ENCODE measurements at regions not wholly inside any gene's neighbourhood (a gene's known extent, or its start where the extent isn't known, plus 50 kb on each side); places are given as distances from the start of the nearest gene placed in this dataset.

DNA sequence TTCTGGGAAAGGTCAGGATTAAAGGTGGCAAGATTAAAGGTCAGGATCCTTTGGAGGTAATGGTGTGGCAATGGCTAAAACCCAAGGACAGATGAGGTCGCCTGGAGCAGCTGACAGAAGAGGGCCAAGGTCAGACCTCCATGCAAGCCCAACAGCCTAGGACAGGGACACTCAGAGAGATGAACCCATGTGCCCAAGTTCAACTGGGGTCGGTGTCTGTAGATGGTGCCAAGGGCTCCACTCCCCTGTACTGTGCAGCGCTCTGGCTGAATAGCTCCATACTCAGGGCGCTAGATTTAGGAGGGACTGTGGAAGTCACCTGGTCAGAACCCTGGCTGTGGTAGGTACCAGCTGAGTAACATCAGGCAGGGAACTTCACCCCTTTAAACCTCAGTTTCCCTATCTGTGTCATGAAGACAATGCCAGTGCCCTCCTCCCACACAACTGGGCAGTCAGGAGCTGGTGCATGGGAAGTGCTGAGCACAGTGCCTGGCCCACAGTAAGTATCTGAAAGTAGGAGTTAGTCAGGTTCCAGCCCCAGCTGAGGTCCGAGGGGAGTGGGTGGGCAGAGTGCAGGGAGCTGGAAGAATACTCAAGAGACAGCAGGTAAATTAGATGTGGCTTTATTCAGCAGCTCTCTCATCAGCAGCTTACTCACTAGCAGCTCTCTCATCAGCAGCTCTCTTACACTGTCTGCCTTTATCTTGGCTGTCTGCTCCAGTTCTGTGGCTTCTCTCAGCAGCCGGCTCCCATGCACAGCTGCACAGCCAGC is 327.1 kb downstream of the GLRX3 start:
- ATAC-seq (no peak), DNase-seq (no peak)

DNA sequence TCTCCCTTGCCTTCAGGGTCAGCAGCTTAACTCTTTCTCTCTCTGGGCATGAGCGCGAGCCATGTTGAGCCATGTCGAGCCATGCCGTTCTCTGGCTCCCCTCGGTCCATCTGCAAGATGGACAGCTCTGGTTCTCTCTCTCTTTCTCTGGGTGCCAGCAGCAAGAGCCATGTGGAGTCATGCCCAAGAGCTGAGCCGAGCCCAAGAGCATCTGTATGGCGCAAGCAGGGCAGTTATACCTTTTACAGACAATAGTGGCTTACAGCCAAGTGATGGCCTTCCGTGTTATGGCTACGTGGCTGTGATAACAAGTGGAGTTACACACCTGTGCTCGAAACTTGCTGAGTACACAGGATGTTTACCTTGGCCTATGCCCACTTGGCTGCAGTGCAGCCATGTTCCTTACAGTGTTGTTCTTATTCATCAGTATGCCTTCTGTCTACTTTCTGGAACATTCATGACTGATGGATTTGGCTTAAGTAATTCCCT is 327.7 kb downstream of the GLRX3 start:
- ATAC-seq (no peak), DNase-seq (no peak)

DNA sequence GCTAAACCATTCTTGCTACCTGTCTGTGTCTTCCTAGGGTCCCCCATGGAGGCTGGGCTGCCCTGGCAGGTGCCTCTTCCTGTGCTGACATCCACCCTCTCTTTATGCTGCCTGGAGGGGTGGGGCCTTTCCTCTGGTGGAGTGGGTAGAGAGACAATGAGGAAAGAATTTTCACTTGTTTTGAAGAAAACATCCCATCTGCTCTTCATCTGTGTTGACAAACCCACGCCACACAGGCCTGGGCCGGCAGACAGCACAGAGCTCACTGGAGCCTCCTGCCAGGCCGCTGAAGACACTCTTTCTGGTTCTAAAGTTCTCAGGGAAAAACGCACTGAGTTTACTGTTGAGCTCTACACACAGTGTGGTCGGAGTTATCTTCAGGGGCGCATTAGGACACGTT is 328.2 kb downstream of the GLRX3 start:
- DNase-seq (no peak), ATAC-seq (no peak)

DNA sequence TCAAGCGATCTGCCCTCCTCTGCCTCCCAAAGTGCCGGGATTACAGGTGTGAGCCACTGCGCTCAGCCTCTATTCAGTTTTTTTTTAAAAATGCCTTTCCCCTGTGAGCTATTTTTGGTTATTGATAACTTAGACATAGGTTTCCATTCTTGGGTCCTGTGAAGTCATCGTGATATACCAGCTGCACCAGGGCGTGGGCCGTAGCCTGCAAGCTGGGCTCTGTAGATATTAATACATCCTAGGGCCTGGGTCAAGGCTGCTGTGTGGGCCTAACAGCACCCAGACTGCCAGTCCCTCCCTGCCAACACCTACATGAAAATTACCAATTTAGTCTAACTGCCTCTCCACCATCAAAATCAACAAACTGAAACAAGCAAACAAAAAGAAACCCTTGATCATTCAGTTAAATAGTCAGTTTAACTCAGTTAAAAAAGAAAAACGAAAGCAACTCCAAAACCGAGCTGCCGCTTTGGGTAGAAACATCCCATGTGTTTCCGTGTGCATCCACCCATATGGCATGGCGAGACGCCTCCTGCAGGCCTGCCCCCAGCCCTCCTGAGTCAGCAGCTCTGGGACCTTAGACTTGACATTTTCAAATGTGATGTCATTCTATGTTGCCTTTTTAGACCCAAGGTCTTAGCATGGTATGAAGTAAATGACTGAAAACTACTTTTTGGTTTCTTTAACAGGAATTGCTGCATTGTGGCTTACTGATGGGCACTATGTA is 330.2 kb downstream of the GLRX3 start:
- DNase-seq (no peak), ATAC-seq (no peak)

DNA sequence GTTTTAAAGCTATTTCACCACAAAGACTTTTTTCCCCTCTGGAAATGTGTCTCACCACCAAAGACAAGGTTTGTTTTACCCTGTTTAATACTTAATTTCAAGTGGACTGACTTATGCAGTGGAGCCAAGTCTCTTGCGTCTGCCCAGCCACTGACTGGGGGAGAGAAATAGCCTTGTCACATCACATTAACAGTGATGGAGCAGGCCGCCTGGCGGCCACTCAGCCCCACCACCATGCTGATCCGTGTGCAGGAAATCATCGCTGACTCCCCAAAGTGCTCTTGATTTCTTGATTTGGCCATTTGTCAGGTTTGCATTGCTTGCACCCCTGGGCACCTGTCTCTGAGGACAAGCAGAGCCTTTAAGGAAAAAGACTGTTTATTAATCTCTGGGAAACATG is 334.1 kb downstream of the GLRX3 start:
- ATAC-seq (no peak), DNase-seq (no peak)

DNA sequence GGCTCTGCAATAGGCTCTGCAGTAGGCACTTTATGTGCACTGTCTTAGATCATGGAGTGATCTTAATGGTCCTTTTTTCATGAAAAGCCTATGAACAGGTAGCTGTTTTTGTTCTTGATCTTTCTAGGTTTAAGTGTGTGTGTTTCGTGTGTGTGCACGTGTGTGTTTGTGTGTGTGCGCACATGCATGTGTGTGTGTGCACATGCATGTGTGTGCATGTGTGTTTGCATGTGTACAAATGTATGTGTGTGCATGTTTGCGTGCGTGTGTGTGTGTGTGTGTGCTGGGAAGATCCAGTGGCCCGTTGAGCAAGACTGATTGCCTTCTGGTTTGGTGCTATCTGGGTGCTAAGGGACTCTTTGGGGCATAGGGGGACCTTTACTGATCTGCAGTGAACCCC is 334.8 kb downstream of the GLRX3 start:
- ATAC-seq = no peak
- DNase-seq = no peak

DNA sequence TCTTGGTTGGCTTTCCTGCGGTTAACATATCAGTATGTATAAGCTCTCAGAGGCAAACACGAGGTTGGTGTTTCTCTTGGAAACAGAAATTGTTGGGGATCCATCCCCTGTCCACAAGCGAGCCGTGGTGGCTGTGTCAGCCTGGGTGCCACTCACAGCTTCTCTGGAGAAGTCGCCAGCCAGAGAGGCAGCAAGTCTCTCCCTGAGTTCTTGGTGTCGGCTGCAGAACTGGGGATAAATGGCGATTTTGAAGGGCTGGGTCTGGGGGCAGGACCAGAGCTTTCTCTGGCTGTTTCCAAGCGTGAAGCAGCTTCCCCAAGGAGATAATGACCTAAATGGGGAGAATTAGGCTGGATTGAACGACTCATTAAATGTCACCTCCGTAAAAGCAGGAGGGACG is 335.3 kb downstream of the GLRX3 start:
- DNase-seq = no peak
- ATAC-seq = no peak

DNA sequence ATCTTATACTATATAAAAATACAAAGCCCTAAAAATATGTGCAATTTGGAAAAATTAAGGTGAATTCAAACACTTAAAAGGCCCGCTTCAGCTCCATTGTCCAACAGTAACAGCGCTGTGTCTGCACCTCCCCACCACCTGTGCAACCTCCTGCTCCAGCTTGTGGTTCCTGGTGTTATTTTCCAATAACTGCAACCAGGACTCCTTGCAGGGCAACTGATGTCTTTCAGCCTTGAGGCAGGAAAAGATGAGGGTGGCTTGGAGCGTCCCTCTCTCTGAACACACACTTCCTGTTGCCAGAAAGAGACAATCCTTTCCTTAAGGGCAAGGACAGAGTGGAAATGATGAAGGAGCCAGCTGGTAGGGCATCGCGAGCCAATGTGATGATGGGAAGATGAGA is 336.0 kb downstream of the GLRX3 start:
- ATAC-seq = no peak
- no peak for DNase-seq

DNA sequence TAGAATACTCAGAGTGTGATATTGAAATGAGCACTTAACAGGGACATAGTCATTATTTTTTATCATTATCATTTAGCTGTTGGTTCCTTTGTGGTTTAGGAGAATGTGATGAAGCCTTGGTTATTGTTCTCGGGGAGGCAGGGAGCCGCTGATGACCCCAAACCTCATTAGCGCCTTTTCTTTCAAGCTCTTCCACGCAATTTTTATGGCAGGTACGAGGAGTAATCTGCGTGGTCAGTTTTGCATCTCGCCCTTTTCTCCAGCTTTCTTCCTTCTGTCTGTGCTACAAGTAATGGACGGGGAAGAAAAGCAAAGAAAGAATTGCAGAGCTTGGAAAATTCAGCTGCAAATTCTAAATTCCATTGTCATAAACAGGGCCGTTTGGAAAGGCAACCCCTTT is 338.4 kb downstream of the GLRX3 start:
- no peak for DNase-seq
- no peak for ATAC-seq

DNA sequence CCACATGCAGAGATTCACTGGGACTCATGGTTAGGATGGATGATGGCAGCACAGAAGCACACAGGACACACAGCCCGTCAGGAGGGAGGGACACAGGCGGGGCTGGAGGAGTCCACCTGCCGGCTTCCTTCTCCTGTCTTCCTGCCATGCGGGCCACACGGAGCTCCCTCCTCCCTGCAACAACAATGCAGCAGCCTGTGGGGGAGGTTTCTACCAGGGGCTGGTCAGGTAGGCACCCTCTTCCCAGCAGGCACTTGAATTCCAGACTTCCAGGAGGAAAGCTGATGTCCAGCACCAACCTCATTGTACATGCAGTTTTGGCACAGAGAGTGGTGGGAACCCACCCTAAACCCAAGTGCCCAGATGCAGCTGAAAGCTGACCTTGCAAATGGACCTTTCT is 341.2 kb downstream of the GLRX3 start:
- no peak for ATAC-seq
- DNase-seq = no peak

DNA sequence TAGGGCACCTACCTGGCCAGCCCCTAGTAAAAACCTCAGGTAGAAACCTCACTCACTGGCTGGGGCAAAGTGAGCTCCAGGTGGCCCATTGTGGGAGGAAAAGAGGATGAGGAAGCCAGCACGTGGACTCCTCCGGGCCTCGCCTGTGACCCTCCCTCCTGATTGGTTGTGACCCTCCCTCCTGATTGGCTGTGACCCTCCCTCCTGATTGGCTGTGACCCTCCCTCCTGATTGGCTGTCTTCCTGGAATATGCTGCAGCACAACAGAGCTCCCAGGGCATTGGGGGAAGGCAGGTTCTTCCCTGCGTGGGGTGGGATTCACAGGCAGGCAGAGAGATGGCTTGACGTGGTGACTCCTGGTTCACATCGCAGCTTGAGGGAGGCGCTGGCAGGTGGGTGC is 343.0 kb downstream of the GLRX3 start:
- ATAC-seq = no peak

DNA sequence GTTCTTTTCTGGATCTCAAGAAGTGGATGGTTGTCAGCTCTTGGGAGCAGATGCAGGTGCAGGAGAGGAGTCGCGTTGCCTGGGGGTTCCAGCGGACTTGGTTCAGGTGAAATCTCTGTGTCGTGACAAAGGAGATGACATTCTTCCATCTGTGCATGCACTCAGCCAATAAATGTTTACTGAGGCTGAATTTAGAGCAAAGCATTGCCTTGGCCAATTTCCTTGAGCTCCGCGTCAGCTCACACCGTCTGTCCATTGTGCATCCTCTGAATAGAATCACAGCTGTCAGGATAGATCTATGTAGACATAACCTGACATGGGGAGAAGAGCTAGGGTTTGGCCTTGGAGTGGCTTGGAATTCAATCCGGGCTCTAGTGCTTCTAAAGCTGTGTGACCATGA is 343.7 kb downstream of the GLRX3 start:
- no peak for DNase-seq
- ATAC-seq = no peak

More for the DNA sequence above, 343.0 kb downstream of the GLRX3 start:
- no peak for DNase-seq

DNA sequence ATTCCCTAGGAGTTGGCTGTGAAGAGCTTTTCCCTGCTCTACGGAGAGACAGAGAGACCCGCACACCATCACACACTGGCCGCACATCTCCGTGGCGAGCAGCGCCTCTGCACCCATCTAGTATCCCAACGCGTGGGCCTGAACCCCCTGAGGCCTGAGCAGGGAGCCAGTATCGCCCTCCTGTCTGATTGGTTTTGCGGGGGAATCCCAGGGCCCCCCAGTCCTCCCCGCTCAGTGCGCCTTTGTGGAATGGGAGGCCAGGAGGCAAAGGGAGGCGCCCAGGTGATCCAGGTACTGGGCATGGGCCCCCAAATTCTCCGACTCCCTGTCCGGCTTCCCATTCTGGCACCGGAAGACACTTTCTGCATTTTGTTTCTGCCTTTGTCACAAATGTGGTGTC is 344.3 kb downstream of the GLRX3 start:
- ATAC-seq (no peak), DNase-seq (no peak)

DNA sequence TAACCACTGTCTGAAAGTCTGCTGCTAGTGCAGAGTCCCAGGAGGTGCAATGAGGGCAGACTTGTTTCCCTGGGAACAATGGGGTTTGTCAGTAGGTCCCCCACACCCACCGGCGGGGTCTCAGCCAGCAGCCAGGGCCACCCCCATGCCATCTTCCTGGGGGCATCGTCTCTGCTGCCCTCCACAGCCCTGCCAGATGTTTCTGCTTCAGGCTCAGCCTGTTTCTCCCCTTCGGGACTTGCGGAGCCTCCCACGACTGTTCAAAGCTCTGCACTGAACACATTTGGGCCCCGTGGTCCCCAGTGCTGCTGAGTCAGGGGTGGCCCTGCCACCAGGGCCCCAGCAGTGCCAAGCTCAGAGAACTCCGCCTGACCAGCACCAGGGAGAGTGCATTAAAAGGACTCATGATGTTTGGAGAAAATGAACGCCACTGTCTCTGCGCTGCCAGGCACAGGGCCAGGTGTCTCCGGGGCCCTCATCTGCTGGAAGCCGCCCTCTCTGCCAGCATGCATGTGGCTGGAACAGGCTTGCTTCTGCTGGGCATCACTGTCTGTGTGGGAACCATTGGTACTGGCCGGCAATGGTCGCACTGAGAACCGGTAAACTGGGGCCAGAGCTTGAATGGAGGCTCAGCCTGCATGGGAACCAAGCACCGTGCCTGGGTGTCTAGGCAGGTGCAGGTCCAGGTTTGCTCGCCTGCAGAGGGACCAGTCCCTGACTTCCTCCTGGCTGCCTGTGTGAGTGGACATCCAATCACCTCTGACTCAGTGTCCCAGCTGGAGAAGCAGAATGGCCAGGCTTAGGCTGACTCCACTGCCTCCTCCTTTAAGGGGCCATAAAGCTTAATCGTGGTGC is 345.1 kb downstream of the GLRX3 start:
- no peak for ATAC-seq
- no peak for DNase-seq

DNA sequence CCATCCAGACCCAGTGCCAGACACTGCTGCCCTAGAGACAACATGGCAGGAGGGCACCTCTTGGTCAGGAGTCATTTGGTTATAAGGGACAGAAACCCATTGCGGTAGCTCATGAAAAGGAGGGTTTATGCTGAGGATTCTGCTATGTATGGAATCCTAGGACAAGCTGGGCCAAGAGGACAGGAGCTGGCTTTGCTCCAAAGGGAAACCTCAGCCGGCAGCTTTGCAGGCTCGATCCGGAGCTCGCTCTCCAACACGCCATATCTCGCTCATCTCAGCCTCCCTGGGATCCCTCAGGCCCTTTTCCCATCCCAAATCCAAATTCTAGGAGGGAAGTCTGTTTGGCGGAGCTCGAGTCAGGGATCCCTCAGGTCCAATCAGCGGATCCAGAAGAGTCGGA is 345.7 kb downstream of the GLRX3 start:
- no peak for DNase-seq
- no peak for ATAC-seq

DNA sequence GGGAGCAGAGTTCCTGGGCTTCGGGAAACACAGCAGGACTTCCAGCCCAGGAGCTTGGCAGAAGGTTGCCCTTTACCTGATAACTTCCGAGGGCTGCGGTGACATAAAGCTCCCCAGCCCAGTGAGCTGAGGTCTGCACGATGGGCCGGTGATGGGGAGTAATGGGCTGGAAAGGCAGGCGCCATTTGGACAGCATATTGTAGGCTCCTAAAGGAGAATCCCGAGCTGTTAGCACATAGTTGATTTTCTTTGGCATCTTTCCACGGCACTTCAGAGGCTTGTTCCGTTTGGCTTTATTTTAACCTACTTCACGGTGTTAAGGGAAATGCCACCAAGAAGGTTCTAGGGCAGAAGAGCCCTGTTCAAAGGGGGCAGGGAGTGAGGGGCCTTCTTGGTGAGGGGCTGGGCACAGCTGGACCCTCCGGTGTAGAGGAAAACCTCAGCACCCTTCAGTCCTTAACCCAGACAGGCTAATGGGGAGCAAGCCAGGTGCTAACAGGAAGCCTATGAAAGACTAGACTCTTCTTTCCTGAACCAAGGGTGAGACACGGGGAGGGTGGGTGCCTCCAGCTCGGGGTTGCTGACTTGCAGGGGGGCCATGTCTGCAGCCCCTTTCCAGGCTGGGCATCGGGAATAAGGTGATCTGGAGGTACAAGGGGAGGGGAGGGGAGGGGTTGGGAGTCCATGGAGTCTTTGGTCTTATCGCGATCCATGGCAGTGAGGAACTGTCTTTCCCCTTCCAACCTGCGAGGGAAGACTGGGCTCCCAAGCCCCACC is 347.7 kb downstream of the GLRX3 start:
- ATAC-seq = no peak
- no peak for DNase-seq

DNA sequence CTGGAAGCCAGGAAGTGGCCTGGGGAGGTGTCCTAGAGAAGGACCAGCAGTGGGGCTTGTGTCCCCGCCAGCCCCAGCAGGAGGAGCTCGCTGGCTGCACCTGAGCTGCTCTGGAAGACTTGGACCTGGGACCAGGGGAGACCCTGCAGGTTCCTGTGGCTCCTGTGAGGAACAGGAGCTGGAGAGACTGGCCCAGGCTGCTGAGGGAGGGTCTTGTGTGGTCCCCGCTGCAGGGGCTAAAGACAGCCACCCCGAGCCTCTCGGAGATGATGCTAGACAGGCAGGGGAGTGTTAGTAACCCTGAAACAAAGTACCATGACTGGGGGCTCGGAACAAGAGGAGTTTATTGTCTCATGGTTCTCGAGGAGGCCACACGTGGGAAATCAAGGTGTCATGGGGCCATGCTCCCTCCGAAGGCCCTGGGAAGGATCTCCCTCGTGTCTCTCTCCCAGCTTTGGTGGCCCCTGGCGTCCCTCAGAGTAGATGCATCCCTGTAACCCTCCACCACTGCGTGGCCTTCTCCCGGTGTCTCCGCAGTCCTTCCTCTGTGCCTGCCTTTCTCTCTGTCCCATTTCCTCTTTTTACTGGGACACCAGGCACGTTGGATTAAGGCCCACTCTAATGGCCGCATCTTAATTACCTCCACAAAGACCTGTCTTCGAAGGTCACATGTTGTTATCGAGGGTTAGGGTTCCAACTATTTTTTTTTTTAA is 348.4 kb downstream of the GLRX3 start:
- no peak for ATAC-seq

DNA sequence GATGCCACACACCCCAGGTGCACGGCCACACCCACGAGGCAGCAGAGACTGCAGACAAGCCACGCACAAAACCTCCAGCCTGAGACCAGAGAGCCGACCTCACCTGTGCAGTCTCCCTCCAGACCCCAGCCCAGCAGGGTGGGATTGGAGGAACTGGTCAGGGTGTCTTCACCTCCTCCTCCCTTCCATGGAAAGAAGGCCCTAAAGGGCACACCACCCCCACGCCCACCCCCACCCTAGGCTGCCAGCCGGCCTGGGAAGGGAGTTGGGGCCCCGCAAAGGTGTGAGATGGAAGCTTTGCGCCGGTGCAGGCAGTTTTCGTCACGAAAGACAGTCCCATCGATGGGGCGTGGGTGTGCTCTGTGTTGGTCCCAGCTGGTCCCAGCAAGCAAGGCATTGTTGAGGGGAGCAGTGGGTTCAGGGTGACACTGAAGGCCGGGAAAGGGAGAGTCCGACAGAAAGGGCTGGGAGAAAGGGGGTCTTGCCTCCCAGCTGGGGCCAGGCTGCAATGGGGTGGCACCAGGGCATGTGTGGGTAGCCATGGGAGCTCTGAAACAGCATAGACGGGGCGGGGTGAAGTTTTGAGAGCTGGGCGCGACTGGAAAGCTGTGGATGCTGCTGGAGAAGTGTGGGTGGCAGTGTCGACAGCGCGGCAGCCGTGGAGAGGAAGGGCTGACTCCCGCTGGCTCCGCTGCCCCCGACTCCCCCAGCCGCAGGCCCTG is 349.2 kb downstream of the GLRX3 start:
- ATAC-seq = no peak
- no peak for DNase-seq

More for the DNA sequence above, 348.4 kb downstream of the GLRX3 start:
- no peak for DNase-seq

DNA sequence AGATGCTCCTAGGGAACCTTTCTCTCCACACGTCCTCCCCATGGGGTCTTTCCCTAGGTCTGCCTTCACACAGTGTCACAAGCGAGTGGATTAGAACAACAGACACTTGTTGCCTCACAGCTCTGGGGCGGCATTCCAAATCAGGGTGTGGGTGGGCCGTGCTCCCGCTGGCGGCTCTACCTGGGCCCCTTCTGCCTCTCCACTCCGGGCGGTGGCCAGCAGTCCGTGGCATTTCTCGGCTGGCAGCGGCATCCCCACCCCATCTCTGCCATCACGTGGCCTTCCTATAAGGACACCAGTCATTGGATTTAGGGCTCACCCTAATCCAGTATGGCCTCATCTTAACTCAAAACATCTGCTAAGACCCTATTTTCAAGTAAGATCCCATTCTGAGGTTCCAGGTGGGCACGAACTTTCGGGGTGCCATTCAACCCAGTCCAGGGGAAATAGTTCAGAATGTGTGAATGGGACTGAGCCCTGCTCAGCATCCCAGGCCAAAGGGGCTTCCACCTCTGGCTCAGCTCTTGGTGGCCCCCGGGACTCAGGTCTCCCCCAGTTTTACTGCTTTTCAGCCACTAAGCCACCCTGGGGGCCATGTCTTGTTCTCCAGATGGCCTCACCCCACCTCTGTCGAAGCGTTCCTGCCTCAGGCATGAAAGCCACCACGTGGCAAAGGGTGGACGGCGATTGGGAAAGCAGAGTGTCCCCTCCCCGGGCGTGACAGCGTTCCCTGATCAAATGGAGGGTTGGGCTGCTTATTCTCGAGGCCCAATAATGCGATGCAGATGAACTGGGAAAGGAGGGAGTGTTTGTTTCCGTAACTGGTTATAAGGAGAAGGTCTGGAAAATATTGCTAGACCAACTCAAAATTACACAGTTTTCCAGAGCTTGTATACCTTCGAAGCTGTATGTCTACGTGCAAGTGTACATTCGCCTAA is 350.0 kb downstream of the GLRX3 start:
- DNase-seq (no peak), ATAC-seq (no peak)

DNA sequence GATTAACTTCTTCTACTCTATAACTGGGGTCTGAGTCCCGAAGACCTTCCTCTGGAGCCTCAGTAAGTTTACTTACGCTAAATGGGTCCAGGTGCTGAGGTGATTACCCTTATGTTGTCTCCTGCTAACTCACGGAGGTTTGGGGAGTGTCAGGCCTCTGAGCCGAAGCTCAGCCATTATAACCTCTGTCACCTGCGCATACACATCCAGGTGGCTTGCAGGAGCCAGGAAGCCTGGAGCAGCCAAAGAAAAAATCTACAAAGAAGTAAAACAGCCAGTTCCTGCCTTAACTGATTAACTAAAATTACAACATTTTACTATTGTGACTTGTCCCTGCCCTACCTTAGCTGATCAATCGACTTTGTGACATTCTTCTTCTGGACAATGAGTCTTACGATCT is 350.7 kb downstream of the GLRX3 start:
- ATAC-seq (no peak), DNase-seq (no peak)

Measured in stimulated activated naive CD8-positive, alpha-beta T cell treated with anti-CD3 and anti-CD28 coated beads, Interleukin-15, Interleukin-2, amounts not matched to agents 100 U/mL and 50 U/mL, for 24 hours (primary cell).